HG03520 (cell line): ENCODE measurements at regions not wholly inside any gene's neighbourhood (a gene's known extent, or its start where the extent isn't known, plus 50 kb on each side); places are given as distances from the start of the nearest gene placed in this dataset.

Experiments
- ATAC-seq: cut with Tn5 transposase; IDR thresholded peaks from one replicate; pipeline ENCODE4 v1.9.1; 2021; ENCODE audit warnings: mild to moderate bottlenecking, moderate library complexity; ENCODE audit not compliant: unreplicated experiment

GRCh38 chr15:35657679-35658311 is 111.8 kb upstream of the DPH6 start:
- ATAC-seq, result no peak

GRCh38 chr15:35663956-35664355 is 118.0 kb upstream of the DPH6 start:
- ATAC-seq, result no peak

- ATAC-seq, result no peak
Measured at GRCh38 chr15:35665896-35666536, 120.1 kb upstream of the DPH6 start.

- no peak for ATAC-seq
Measured at GRCh38 chr15:35667908-35668307, 121.9 kb upstream of the DPH6 start.

- ATAC-seq, result no peak
Measured at GRCh38 chr15:35669021-35669420, 123.1 kb upstream of the DPH6 start.

GRCh38 chr15:35669432-35670045 is 123.6 kb upstream of the DPH6 start:
- ATAC-seq, result no peak

GRCh38 chr15:35671197-35671596 is 125.2 kb upstream of the DPH6 start:
- ATAC-seq, result no peak

GRCh38 chr15:35671981-35672380 is 126.0 kb upstream of the DPH6 start:
- no peak for ATAC-seq

- no peak for ATAC-seq
Measured at GRCh38 chr15:35673093-35673684, 127.2 kb upstream of the DPH6 start.

GRCh38 chr15:35674873-35675781 is 129.2 kb upstream of the DPH6 start:
- no peak for ATAC-seq

- no peak for ATAC-seq
Measured at GRCh38 chr15:35678774-35679173, 132.8 kb upstream of the DPH6 start.

- ATAC-seq, result no peak
Measured at GRCh38 chr15:35679186-35679585, 133.2 kb upstream of the DPH6 start.

- ATAC-seq, result no peak
Measured at GRCh38 chr15:35680951-35681350, 135.0 kb upstream of the DPH6 start.

- no peak for ATAC-seq
Measured at GRCh38 chr15:35686347-35686746, 140.4 kb upstream of the DPH6 start.

GRCh38 chr15:35689266-35689665 is 143.3 kb upstream of the DPH6 start:
- no peak for ATAC-seq

GRCh38 chr15:35690089-35690488 is 144.1 kb upstream of the DPH6 start:
- no peak for ATAC-seq

GRCh38 chr15:35690698-35691116 is 144.7 kb upstream of the DPH6 start:
- ATAC-seq, result no peak

- ATAC-seq, result no peak
Measured at GRCh38 chr15:35691173-35691761, 145.3 kb upstream of the DPH6 start.

GRCh38 chr15:35691891-35692867 is 146.2 kb upstream of the DPH6 start:
- ATAC-seq, result no peak
